Upper lobe of right lung (tissue), 1 donor: ENCODE measurements at regions not wholly inside any gene's neighbourhood (a gene's known extent, or its start where the extent isn't known, plus 50 kb on each side); places are given as distances from the start of the nearest gene placed in this dataset.

Source experiments
- ATAC-seq: fragments of 200-7000 bp; cut with Tn5 transposase; one replicate; pipeline ENCODE4 v1.9.1; 2020; ENCODE audit warnings: mild to moderate bottlenecking, moderate library complexity
- DNase-seq: peaks from one replicate; pipeline ENCODE4 v3.0.0-alpha.2; 2020
- H3K27ac ChIP-seq: fragments of 200-600 bp; one replicate; pipeline ENCODE4 v1.8.0; 2022
- H3K27me3 ChIP-seq: fragments of 200-600 bp; one replicate; pipeline ENCODE4 v1.8.0; 2022; ENCODE audit warnings: mild to moderate bottlenecking
- H3K36me3 ChIP-seq: fragments of 200-600 bp; one replicate; pipeline ENCODE4 v1.8.0; 2022
- H3K4me1 ChIP-seq: fragments of 200-600 bp; one replicate; pipeline ENCODE4 v1.8.0; 2022
- H3K4me3 ChIP-seq: fragments of 200-600 bp; one replicate; pipeline ENCODE4 v1.8.0; 2022; ENCODE audit warnings: mild to moderate bottlenecking
- H3K9me3 ChIP-seq: fragments of 200-600 bp; one replicate; pipeline ENCODE4 v1.8.0; 2022
- intact Hi-C: fragments of 100-400 bp; cut with DNase I; formaldehyde crosslinking; loops from one replicate; pipeline ENCODE4 v1.11.0; 2022
- TF ChIP-seq, protein P1 (sequence below): fragments of 200-600 bp; IDR thresholded peaks from one replicate; pipeline ENCODE4 v1.8.0; 2022; ENCODE audit warnings: antibody characterized with exemption
- donor health status: DM: no; HTN: yes; CAD: no; lungs with severe emphysema.

DNA sequence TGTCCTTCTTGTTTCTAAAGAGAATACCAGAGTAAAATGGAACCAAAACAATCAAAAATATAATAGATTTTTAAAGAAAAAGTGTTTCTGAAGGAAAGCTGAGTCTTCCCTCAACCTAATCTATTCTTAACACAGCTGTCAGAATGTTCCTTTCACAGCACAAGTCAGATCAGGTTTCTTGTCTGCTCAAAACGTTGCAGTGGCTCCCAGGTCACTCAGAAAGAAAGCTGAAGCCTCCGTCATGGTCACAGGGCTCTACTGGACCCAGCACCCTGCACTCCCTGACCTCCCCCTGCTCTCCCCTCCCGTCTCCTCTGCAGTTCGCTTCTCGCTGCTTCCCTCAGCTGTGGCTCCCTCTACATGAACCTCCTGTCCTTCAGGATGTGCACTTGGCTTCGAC is 90.7 kb upstream of the PTPRM start:
- Histone ChIP-seq H3K9me3 (no peaks in the 10 kb centered on the region), H3K4me1 (no peaks in the 10 kb centered on the region), H3K27me3 (no peaks in the 10 kb centered on the region), H3K4me3 (no peak overlapping the region), H3K27ac (no peak overlapping the region), H3K36me3 (no peaks in the 10 kb centered on the region)
- TF ChIP-seq, protein P1, sequence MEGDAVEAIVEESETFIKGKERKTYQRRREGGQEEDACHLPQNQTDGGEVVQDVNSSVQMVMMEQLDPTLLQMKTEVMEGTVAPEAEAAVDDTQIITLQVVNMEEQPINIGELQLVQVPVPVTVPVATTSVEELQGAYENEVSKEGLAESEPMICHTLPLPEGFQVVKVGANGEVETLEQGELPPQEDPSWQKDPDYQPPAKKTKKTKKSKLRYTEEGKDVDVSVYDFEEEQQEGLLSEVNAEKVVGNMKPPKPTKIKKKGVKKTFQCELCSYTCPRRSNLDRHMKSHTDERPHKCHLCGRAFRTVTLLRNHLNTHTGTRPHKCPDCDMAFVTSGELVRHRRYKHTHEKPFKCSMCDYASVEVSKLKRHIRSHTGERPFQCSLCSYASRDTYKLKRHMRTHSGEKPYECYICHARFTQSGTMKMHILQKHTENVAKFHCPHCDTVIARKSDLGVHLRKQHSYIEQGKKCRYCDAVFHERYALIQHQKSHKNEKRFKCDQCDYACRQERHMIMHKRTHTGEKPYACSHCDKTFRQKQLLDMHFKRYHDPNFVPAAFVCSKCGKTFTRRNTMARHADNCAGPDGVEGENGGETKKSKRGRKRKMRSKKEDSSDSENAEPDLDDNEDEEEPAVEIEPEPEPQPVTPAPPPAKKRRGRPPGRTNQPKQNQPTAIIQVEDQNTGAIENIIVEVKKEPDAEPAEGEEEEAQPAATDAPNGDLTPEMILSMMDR, result no peak
- no peak for ATAC-seq
- DNase-seq, result no peak
- intact Hi-C loops, result no loop called here

DNA sequence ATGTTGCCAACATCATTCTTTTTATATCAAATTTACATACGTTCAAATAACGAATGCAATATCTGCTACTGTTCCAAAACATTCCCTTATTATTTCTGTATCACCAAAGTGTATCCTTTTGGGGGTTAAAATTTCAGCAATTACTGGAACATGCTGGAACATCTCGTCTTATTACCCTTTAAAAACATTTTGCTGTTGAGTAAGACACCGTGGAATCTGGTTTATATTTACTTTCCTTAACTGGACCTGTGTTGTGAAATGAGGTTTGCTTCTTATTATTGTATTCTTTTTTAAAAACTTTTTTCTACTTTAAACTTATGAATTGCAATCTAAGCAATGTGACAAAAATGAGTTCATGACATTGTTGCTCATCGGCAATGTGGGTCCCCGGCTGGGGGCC is 87.4 kb upstream of the PTPRM start:
- Histone ChIP-seq H3K9me3 (no peaks in the 10 kb centered on the region), H3K36me3 (no peaks in the 10 kb centered on the region), H3K4me1 (no peaks in the 10 kb centered on the region), H3K27ac (no peak overlapping the region), H3K4me3 (no peak overlapping the region), H3K27me3 (no peaks in the 10 kb centered on the region)
- TF ChIP-seq, protein P1, result no peak
- intact Hi-C loops, result no loop called here
- ATAC-seq (no peak), DNase-seq (no peak)

DNA sequence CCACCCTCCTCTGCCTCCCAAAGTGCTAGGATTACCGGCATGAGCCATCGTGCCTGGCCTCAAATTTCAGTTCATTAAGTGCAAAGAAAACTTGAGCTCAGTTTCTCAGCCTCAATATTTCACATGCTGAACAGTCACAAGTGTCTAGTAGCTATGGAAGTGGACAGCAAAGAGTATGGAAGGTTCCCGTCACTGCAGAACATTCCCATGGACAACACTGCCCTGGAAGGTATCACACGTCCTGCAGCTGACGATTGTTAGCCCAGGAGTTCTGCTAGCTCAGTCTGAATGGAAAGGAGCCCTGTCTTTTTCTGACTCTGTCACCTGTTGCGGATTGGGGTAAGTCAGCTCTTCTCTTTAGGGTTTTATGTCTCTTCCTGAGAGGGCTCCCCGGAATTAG is 86.2 kb upstream of the PTPRM start:
- Histone ChIP-seq H3K27me3 (no peaks in the 10 kb centered on the region), H3K4me3 (no peak overlapping the region), H3K4me1 (no peaks in the 10 kb centered on the region), H3K36me3 (no peaks in the 10 kb centered on the region), H3K27ac (no peak overlapping the region), H3K9me3 (no peaks in the 10 kb centered on the region)
- TF ChIP-seq, protein P1, result no peak
- ATAC-seq (no peak), DNase-seq (no peak)
- intact Hi-C loops, result no loop called here

DNA sequence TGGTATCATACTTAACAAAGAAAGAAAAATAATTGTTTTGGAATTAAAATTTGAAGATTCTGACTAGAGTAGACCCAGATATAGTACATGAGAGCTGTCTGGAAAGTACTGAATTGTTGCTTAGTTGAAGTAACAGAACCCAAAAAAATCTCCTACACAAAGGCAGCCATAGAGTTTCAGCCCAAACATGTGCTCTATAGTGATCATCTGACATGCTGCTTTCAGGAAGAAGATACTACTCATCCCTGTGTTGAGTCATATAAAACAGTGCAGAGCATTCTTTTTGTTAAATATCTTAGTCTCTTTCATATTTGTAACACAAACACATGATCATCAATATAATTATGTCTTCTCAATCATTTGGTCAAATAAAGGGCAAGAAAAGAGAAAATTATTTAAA is 84.8 kb upstream of the PTPRM start:
- no peak overlapping the region for H3K4me3 ChIP-seq
- no peaks in the 10 kb centered on the region for H3K9me3 ChIP-seq
- TF ChIP-seq, protein P1, result no peak
- intact Hi-C loops, result no loop called here
- H3K36me3 ChIP-seq, result no peaks in the 10 kb centered on the region
- no peaks in the 10 kb centered on the region for H3K27me3 ChIP-seq
- no peaks in the 10 kb centered on the region for H3K4me1 ChIP-seq
- ATAC-seq (no peak), DNase-seq (no peak)
- H3K27ac ChIP-seq, result no peak overlapping the region

DNA sequence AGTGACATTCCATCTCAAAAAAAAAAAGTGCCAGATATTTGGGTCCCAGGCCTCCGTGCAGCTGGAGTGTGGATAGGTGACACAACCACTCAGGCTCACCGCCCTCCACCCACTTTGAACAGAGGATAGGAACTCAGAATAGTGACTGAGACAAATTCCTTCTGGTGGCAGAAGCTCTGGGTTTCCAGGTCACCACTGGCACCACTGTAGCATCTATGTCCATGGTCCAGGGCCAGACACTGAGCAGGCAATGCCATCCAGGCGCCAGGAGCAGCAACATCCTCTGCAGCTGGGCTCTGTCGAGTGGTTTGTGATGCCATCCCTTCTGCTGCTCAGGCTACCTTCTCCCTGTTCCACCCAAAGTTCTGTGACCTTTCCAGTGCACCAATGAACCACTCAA is 81.5 kb upstream of the PTPRM start:
- H3K4me1 ChIP-seq, result no peaks in the 10 kb centered on the region
- H3K27ac ChIP-seq, result no peak overlapping the region
- H3K4me3 ChIP-seq, result no peak overlapping the region
- ATAC-seq (no peak), DNase-seq (no peak)
- H3K9me3 ChIP-seq, result no peaks in the 10 kb centered on the region
- intact Hi-C loops, result no loop called here
- TF ChIP-seq, protein P1, result no peak
- no peaks in the 10 kb centered on the region for H3K36me3 ChIP-seq
- no peaks in the 10 kb centered on the region for H3K27me3 ChIP-seq

DNA sequence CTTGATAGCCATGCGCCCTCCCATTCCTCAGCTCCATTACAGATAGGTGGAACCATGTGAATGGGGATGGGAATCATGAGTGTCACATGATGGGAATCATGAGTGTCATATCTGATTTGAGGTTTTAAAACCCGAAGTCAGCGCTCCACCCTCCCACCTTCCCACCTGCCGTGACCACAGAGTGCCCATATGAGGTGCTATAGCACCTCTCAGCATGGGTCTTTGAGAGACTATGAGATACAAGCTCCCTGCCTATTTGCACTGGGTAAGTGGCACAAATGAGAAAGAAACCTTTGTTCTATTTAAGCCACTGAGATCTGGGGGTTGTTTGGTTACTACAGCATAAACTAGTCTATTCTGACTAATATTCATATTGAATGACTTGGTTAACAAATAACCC is 78.5 kb upstream of the PTPRM start:
- TF ChIP-seq, protein P1, result no peak
- no peaks in the 10 kb centered on the region for H3K9me3 ChIP-seq
- no peak overlapping the region for H3K4me3 ChIP-seq
- H3K27ac ChIP-seq, result no peak overlapping the region
- H3K4me1 ChIP-seq, result no peaks in the 10 kb centered on the region
- no peaks in the 10 kb centered on the region for H3K36me3 ChIP-seq
- peak; percentile 57 for ATAC-seq
- no peaks in the 10 kb centered on the region for H3K27me3 ChIP-seq
- intact Hi-C loops, result no loop called here
- DNase-seq, result no peak
